ENCODE measurements at regions not wholly inside any gene's neighbourhood (a gene's known extent, or its start where the extent isn't known, plus 50 kb on each side); places are given as distances from the start of the nearest gene placed in this dataset.

DNA sequence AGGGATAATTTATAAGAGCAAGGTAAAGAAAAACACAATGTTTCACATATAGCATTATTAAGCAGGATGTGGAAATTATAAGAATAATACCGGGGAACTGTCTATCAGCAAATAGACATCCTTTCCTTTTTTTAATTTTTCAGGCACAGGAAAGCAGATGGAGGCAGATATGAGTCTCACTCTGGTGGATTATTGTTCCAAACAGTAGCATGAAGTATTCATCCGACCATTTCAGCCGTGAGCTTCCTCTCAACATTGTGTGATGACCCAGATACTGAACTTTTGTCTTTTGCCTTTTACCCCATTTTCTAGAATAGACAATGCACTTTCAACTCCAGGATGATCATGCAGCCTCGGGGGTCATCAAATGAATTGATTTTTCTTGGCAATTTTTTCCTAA lies 599.8 kb downstream of the ADGRL2 start:
- Mint-ChIP-seq H3K27ac (no peak overlapping the region), H3K27me3 (ENCODE audit: low read depth) (no peaks in the 10 kb centered on the region), H3K9me3 (no peaks in the 10 kb centered on the region), H3K4me1 (ENCODE audit: low read depth) (no peaks in the 10 kb centered on the region), H3K4me3 (no peak overlapping the region), H3K36me3 (ENCODE audit: low read depth) (no peaks in the 10 kb centered on the region)

DNA sequence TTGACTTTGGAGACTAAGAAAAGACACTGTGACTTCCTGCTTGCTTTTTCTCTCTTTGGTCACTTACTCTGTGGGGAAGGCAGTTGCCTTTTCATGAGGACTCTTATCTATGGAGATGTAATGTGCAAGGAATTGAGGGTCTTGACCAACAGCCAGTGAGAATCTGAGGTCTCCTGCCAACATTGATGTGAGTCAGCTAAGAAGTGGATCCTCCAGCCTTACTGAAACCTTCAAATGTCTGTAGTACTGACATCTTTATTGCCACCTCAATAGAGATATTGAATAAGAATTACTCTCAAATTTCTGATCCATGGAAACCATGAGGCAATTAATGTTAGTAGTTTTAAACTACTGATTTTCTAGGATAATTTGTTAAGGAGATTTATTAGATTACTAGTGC lies 598.4 kb downstream of the ADGRL2 start:
- Mint-ChIP-seq H3K9me3 (no peaks in the 10 kb centered on the region), H3K4me3 (no peak overlapping the region), H3K27ac (no peak overlapping the region), H3K4me1 (ENCODE audit: low read depth) (no peaks in the 10 kb centered on the region), H3K36me3 (ENCODE audit: low read depth) (no peaks in the 10 kb centered on the region), H3K27me3 (ENCODE audit: low read depth) (no peaks in the 10 kb centered on the region)

DNA sequence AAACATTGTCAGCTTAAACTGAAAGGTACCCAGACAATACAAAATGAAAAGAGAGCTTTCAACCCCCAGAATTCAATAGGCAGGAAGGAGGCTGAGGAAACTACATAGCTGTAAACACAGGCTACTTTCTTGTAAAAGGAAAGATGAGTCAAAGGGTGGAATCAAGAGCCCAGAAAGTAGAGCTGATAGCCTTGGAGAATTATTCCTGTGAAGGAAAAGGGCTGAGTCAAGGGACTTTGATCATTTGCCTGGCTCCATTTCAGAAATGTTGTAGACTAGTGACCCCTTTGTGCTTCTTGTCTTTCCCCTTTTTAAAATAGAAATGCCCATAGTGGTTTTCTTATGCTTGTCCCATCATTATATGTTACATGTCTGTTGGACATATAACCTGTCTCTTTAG lies 597.6 kb downstream of the ADGRL2 start:
- H3K27me3 Mint-ChIP-seq (ENCODE audit: low read depth), result no peaks in the 10 kb centered on the region
- H3K36me3 Mint-ChIP-seq (ENCODE audit: low read depth), result no peaks in the 10 kb centered on the region
- H3K27ac Mint-ChIP-seq, result no peak overlapping the region
- no peaks in the 10 kb centered on the region for H3K4me1 Mint-ChIP-seq (ENCODE audit: low read depth)
- H3K4me3 Mint-ChIP-seq, result no peak overlapping the region
- no peaks in the 10 kb centered on the region for H3K9me3 Mint-ChIP-seq

DNA sequence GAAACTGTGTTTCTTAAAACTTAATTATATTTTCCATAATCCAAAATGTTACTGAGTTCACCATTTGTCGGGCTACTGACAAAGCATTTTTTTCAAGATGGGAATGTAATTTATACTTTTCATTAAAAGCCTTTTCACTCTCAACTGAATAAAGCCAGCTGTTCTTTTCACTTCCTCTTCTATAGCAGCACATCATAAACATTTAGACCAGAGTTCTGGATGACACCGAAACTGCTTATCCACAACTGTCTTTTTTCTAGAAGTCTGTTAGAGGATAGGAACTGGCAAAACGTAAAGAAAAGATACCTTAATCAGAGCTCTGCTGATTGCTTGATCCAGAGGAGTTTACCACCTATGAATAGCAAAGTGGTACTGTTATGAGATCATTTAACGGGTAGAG lies 594.7 kb downstream of the ADGRL2 start:
- H3K4me3 Mint-ChIP-seq, result no peak overlapping the region
- no peaks in the 10 kb centered on the region for H3K4me1 Mint-ChIP-seq (ENCODE audit: low read depth)
- no peaks in the 10 kb centered on the region for H3K36me3 Mint-ChIP-seq (ENCODE audit: low read depth)
- H3K27ac Mint-ChIP-seq, result no peak overlapping the region
- no peaks in the 10 kb centered on the region for H3K27me3 Mint-ChIP-seq (ENCODE audit: low read depth)
- H3K9me3 Mint-ChIP-seq, result no peaks in the 10 kb centered on the region

DNA sequence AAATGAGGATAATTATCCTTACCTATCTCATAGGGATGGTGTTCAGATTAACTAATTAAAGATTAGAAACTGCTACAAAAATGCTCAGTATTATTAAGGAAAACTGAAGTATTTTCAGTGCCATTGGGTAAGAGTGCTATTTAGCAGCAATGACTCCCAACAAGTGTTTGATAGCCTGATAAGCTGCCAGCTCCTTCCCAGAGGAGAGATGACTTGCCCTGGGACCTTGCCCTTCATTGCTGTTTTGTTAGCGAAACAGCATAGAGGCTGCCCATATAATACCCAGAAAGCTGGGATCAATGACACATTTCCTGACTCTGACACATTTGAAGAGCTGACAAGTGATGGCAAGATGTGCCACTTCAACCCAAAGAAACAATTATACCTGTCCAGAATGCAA lies 592.2 kb downstream of the ADGRL2 start:
- Mint-ChIP-seq H3K36me3 (ENCODE audit: low read depth) (no peaks in the 10 kb centered on the region), H3K4me1 (ENCODE audit: low read depth) (no peaks in the 10 kb centered on the region), H3K9me3 (no peaks in the 10 kb centered on the region), H3K27me3 (ENCODE audit: low read depth) (no peaks in the 10 kb centered on the region), H3K27ac (no peak overlapping the region), H3K4me3 (no peak overlapping the region)

DNA sequence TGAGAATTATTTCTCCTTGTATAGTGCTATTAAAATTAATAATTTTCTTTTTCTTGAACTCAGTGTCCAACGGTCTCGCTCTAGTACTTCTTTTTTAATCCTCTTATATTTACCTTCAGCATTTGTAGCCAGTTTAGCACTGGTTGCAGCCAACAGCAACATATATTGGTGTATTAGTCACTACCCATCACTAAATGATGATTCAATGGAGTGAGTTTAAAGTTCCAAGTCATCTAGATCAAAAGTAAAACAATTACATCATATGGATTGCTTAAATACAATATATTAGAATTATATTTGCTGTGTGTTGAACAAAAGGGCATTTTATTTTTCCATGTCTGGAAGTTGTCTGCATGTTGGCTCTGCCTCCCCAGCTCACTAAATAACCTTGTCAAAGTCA lies 591.8 kb downstream of the ADGRL2 start:
- Mint-ChIP-seq H3K4me1 (ENCODE audit: low read depth) (no peaks in the 10 kb centered on the region), H3K27ac (no peak overlapping the region), H3K4me3 (no peak overlapping the region), H3K9me3 (no peaks in the 10 kb centered on the region), H3K36me3 (ENCODE audit: low read depth) (no peaks in the 10 kb centered on the region), H3K27me3 (ENCODE audit: low read depth) (no peaks in the 10 kb centered on the region)

DNA sequence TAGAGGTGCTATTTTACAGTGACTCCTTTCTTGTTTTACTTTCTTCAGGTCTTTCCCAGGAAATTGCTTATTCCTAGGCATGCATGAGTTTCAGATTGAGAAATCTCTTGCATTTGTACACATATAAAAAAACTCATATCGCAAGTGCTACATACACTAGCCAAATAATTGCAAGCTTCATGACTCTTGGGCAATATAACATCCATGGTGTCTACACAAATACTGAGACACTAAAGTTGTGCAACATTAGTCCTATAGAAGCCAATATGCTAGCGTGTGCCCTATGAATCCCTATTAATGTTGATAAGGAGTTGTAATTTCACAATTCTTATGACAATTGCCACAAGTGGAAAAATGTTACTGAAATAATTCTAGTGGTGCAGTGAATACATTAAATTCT lies 591.0 kb downstream of the ADGRL2 start:
- no peaks in the 10 kb centered on the region for H3K36me3 Mint-ChIP-seq (ENCODE audit: low read depth)
- no peaks in the 10 kb centered on the region for H3K27me3 Mint-ChIP-seq (ENCODE audit: low read depth)
- no peak overlapping the region for H3K4me3 Mint-ChIP-seq
- H3K9me3 Mint-ChIP-seq, result no peaks in the 10 kb centered on the region
- no peaks in the 10 kb centered on the region for H3K4me1 Mint-ChIP-seq (ENCODE audit: low read depth)
- H3K27ac Mint-ChIP-seq, result no peak overlapping the region

- Mint-ChIP-seq H3K36me3 (ENCODE audit: low read depth) (no peaks in the 10 kb centered on the region), H3K4me3 (no peak overlapping the region), H3K27me3 (ENCODE audit: low read depth) (no peaks in the 10 kb centered on the region), H3K9me3 (no peaks in the 10 kb centered on the region), H3K27ac (no peak overlapping the region), H3K4me1 (ENCODE audit: low read depth) (no peaks in the 10 kb centered on the region)
These were observed 589.9 kb downstream of the ADGRL2 start for GRCh38 chr1:82390627-82391026.

GRCh38 chr1:82388679-82389078 lies 587.9 kb downstream of the ADGRL2 start:
- no peak overlapping the region for H3K27ac Mint-ChIP-seq
- no peaks in the 10 kb centered on the region for H3K4me1 Mint-ChIP-seq (ENCODE audit: low read depth)
- no peaks in the 10 kb centered on the region for H3K9me3 Mint-ChIP-seq
- H3K27me3 Mint-ChIP-seq (ENCODE audit: low read depth), result no peaks in the 10 kb centered on the region
- H3K36me3 Mint-ChIP-seq (ENCODE audit: low read depth), result no peaks in the 10 kb centered on the region
- H3K4me3 Mint-ChIP-seq, result no peak overlapping the region

DNA sequence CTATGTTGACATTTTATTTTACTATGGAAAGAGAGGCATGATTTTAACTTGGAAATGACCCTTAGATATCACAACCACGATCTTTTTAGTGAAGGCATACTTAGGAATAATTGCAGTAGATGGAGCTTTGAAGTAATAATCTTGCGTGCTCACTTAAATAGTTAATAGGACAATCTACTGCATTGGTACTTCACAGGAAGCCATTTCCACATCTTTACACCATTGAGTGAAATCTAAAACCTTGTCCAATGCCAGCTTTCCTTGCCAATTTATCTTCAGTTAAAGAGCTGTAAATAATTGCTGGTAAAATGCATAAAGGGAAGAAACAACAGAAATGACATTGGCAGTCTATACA lies 586.3 kb downstream of the ADGRL2 start:
- H3K4me1 Mint-ChIP-seq (ENCODE audit: low read depth), result no peaks in the 10 kb centered on the region
- no peaks in the 10 kb centered on the region for H3K9me3 Mint-ChIP-seq
- no peak overlapping the region for H3K4me3 Mint-ChIP-seq
- H3K27me3 Mint-ChIP-seq (ENCODE audit: low read depth), result no peaks in the 10 kb centered on the region
- no peaks in the 10 kb centered on the region for H3K36me3 Mint-ChIP-seq (ENCODE audit: low read depth)
- no peak overlapping the region for H3K27ac Mint-ChIP-seq

DNA sequence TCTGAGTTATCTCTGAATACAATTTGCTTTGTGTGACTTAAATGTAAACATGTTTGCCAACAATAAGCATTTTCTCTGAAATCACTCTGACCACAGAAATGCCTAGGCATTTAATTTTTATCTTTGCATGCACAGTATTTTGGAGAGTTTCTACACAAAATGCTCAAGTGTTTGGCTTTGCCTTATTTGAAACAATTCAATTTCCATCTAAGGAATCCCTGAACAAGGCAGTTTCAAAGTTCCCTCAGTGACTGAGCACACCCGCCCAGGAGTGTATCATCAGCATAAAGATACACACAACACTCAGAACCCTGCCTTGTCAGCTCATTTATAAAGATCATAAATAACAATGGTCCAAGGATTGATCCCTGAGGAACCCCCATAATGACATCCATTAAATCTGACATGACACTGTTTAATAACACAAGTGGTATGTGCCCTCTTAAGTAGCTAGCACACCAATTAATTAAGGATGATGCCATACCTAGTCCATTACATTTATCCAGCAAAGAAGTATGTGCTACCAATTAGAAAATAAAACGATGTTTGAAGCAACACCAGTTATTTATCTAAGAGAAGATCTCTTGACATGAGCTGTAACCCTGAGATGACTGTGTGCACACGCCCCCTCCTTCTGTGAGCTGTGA lies 585.8 kb downstream of the ADGRL2 start:
- no peak overlapping the region for H3K4me3 Mint-ChIP-seq
- no peak overlapping the region for H3K27ac Mint-ChIP-seq
- H3K27me3 Mint-ChIP-seq (ENCODE audit: low read depth), result no peaks in the 10 kb centered on the region
- H3K4me1 Mint-ChIP-seq (ENCODE audit: low read depth), result no peaks in the 10 kb centered on the region
- H3K36me3 Mint-ChIP-seq (ENCODE audit: low read depth), result no peaks in the 10 kb centered on the region
- H3K9me3 Mint-ChIP-seq, result no peaks in the 10 kb centered on the region

- H3K27ac Mint-ChIP-seq, result no peak overlapping the region
- no peaks in the 10 kb centered on the region for H3K4me1 Mint-ChIP-seq (ENCODE audit: low read depth)
- H3K4me3 Mint-ChIP-seq, result no peak overlapping the region
- H3K36me3 Mint-ChIP-seq (ENCODE audit: low read depth), result no peaks in the 10 kb centered on the region
- no peaks in the 10 kb centered on the region for H3K27me3 Mint-ChIP-seq (ENCODE audit: low read depth)
- H3K9me3 Mint-ChIP-seq, result no peaks in the 10 kb centered on the region
These were observed 584.0 kb downstream of the ADGRL2 start for GRCh38 chr1:82384776-82385175.

GRCh38 chr1:82377201-82377884 lies 576.6 kb downstream of the ADGRL2 start:
- no peak overlapping the region for H3K4me3 Mint-ChIP-seq
- no peaks in the 10 kb centered on the region for H3K9me3 Mint-ChIP-seq
- no peaks in the 10 kb centered on the region for H3K4me1 Mint-ChIP-seq (ENCODE audit: low read depth)
- no peak overlapping the region for H3K27ac Mint-ChIP-seq
- H3K27me3 Mint-ChIP-seq (ENCODE audit: low read depth), result no peaks in the 10 kb centered on the region
- no peaks in the 10 kb centered on the region for H3K36me3 Mint-ChIP-seq (ENCODE audit: low read depth)

DNA sequence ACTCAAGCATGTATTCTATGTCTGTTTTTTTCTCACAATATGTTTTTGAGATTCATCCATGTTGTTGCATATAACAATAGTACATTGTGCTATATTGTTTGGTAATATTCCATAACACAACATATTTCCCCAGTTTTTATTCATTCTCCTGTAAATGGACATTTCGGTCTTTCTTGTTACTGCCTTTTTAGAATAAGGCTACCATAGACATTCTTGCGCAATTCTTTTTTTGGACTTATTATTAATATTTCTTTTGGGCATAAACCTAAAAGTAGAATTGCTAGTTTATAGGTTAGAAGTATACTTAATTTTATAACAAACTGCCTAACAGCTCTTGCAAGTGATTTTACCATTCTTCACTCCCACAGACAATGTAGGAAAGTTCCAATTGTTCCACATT lies 573.0 kb downstream of the ADGRL2 start:
- no peak overlapping the region for H3K27ac Mint-ChIP-seq
- no peak overlapping the region for H3K4me3 Mint-ChIP-seq
- H3K4me1 Mint-ChIP-seq (ENCODE audit: low read depth), result no peaks in the 10 kb centered on the region
- no peaks in the 10 kb centered on the region for H3K9me3 Mint-ChIP-seq
- no peaks in the 10 kb centered on the region for H3K27me3 Mint-ChIP-seq (ENCODE audit: low read depth)
- no peaks in the 10 kb centered on the region for H3K36me3 Mint-ChIP-seq (ENCODE audit: low read depth)

- no peaks in the 10 kb centered on the region for H3K4me1 Mint-ChIP-seq (ENCODE audit: low read depth)
- H3K4me3 Mint-ChIP-seq, result no peak overlapping the region
- no peaks in the 10 kb centered on the region for H3K27me3 Mint-ChIP-seq (ENCODE audit: low read depth)
- H3K27ac Mint-ChIP-seq, result no peak overlapping the region
- H3K9me3 Mint-ChIP-seq, result no peaks in the 10 kb centered on the region
- H3K36me3 Mint-ChIP-seq (ENCODE audit: low read depth), result no peaks in the 10 kb centered on the region
These were observed 571.2 kb downstream of the ADGRL2 start for GRCh38 chr1:82371844-82372498.

Measured in T-helper 1 cell treated with Interleukin-12 subunit alpha and Interleukin-12 subunit beta and Interleukin-4 antibody, amounts not matched to agents 30 μg/mL and 1 μg/mL, for 36 hours (primary cell).